ENCODE measurements at regions not wholly inside any gene's neighbourhood (a gene's known extent, or its start where the extent isn't known, plus 50 kb on each side); places are given as distances from the start of the nearest gene placed in this dataset.

DNA sequence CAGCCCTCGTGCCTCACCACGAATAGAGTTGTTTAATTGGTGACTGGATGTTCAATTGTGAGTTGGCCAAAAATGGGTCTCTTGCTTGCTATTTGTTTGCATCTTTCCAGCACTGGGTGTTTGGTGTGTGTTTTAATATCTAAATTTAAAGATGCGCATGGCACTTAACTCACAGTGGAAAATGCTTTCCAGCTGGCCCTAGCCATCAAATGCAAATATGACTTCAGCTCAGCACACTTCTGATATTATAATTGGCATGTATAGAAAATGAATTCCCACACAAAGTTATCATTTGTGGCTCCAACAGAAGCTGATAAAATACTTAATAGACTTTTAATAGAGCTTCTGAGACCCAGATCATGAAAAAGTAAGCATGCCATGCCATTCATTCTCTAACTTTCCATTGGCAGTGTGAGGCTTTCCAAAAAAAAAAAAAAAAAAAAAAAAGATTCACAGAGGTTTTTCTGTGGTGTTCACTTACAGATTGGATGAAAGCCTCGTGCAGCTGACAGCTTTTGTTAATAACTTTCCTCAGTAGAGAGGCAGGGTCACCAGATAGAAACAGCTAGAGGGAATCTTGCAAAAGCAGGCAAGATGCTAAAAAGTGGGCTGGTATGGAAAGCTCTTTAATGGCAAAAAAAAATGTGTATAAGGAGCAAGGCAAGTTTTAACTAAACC lies 425.2 kb downstream of the GALC start:
- no peak overlapping the region for H2AFZ ChIP-seq (ENCODE audit: control insufficient read depth, low read depth, low read length)
- in situ Hi-C loops (cut with MboI), result no loop called here
- no peak overlapping the region for H3K4me2 ChIP-seq (ENCODE audit: control insufficient read depth, insufficient read depth)
- H3K36me3 ChIP-seq (ENCODE audit: control insufficient read depth in 2 of 2, insufficient read depth in 2 of 2, low read length in 1 of 2), result no peaks in the 10 kb centered on the region
- ATAC-seq (no peak), DNase-seq (ENCODE audit: low read depth, low spot score) (no peak), FAIRE-seq (no peak)
- no peak overlapping the region for H3K9ac ChIP-seq (ENCODE audit: control insufficient read depth, insufficient read depth, low read length)
- H3K4me1 ChIP-seq (ENCODE audit: control insufficient read depth, insufficient read depth, low read length), result no peaks in the 10 kb centered on the region
- intact Hi-C loops (cut with micrococcal nuclease; ENCODE audit: unreplicated experiment), result no loop called here
- ChIA-PET POLR2A (interaction anchor here (0.6 kb wide), 1 partner anchor 517 kb away, joined by 4 read pairs; no protein-coding TSS in a partner anchor), CTCF (interaction anchor here (0.6 to 1.2 kb wide), 2 partner anchors 49 to 1158 kb away, joined by 3 read pairs; no protein-coding TSS in a partner anchor), SMC1A (ENCODE audit: uncharacterized antibody, unreplicated experiment) (no interaction called here), RAD21 (ENCODE audit: unreplicated experiment) (no interaction called here)
- no peaks in the 10 kb centered on the region; the same call in 2 of the 3 replicates for H3K9me3 ChIP-seq (replicated peaks; ENCODE audit: control insufficient read depth, insufficient read depth, low read length)
- BruUV-seq (replicated peaks), result no TSS peak
- H3K27ac ChIP-seq (ENCODE audit: control insufficient read depth, insufficient read depth), result no peak overlapping the region
- H3K4me3 ChIP-seq, result no peak overlapping the region
- TF ChIP-seq, protein P1, sequence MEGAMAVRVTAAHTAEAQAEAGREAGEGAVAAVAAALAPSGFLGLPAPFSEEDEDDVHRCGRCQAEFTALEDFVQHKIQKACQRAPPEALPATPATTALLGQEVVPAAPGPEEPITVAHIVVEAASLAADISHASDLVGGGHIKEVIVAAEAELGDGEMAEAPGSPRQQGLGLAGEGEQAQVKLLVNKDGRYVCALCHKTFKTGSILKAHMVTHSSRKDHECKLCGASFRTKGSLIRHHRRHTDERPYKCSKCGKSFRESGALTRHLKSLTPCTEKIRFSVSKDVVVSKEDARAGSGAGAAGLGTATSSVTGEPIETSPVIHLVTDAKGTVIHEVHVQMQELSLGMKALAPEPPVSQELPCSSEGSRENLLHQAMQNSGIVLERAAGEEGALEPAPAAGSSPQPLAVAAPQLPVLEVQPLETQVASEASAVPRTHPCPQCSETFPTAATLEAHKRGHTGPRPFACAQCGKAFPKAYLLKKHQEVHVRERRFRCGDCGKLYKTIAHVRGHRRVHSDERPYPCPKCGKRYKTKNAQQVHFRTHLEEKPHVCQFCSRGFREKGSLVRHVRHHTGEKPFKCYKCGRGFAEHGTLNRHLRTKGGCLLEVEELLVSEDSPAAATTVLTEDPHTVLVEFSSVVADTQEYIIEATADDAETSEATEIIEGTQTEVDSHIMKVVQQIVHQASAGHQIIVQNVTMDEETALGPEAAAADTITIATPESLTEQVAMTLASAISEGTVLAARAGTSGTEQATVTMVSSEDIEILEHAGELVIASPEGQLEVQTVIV (IDR thresholded peaks at IDR 0.05; ENCODE audit: borderline replicate concordance, partially characterized antibody), result no peak
- TF ChIP-seq RAD21 (IDR thresholded peaks at IDR 0.05; ENCODE audit: insufficient read depth, low read depth, low read length), result no peak
- TF ChIP-seq, protein P2, sequence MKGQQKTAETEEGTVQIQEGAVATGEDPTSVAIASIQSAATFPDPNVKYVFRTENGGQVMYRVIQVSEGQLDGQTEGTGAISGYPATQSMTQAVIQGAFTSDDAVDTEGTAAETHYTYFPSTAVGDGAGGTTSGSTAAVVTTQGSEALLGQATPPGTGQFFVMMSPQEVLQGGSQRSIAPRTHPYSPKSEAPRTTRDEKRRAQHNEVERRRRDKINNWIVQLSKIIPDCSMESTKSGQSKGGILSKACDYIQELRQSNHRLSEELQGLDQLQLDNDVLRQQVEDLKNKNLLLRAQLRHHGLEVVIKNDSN (IDR thresholded peaks at IDR 0.05; ENCODE audit: borderline replicate concordance, extremely low read length, insufficient read depth, low read depth, low read length), result no peak
- TF ChIP-seq GABPA (IDR thresholded peaks at IDR 0.05; ENCODE audit: low read depth), result no peak
- TF ChIP-seq, protein P3, sequence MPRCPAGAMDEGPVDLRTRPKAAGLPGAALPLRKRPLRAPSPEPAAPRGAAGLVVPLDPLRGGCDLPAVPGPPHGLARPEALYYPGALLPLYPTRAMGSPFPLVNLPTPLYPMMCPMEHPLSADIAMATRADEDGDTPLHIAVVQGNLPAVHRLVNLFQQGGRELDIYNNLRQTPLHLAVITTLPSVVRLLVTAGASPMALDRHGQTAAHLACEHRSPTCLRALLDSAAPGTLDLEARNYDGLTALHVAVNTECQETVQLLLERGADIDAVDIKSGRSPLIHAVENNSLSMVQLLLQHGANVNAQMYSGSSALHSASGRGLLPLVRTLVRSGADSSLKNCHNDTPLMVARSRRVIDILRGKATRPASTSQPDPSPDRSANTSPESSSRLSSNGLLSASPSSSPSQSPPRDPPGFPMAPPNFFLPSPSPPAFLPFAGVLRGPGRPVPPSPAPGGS (IDR thresholded peaks at IDR 0.05; ENCODE audit: borderline replicate concordance, insufficient read depth, low read depth, low read length, poor library complexity, severe bottlenecking), result no peak
- no peaks in the 10 kb centered on the region for H3K27me3 ChIP-seq (replicated peaks in 1 of 2; ENCODE audit: control insufficient read depth in 2 of 2, insufficient read depth in 2 of 2, low read length in 1 of 2)
- no peaks in the 10 kb centered on the region for H4K20me1 ChIP-seq (ENCODE audit: control insufficient read depth, insufficient read depth)
- WGBS (ENCODE audit: insufficient coverage, insufficient replicate concordance, low lambda C conversion rate, missing lambda C conversion rate), result 6% methylated on average over 4 of the region's 4 CpGs
- no peaks in the 10 kb centered on the region for H3K79me2 ChIP-seq (ENCODE audit: control insufficient read depth, insufficient read depth, low read length)
